Caco-2 (cell line): ENCODE measurements at regions not wholly inside any gene's neighbourhood (a gene's known extent, or its start where the extent isn't known, plus 50 kb on each side); places are given as distances from the start of the nearest gene placed in this dataset.

Source experiments
- BruUV-seq: library from RNA; stranded (reverse); fragments of 400-500 nt; replicated peaks from 2 replicates; lab custom pipeline; 2021; lab: Mats Ljungman, UMichigan
- CTCF ChIA-PET: fragments of 300-600 bp; sonication (Branson Sonifier 250); formaldehyde crosslinking; loops from one replicate; lab custom pipeline; 2022; ENCODE audit warnings: antibody characterized with exemption; lab: Charles Lee
- POLR2A ChIA-PET: fragments of 300-600 bp; sonication (Branson Sonifier 250); formaldehyde crosslinking; loops from one replicate; lab custom pipeline; 2022; ENCODE audit warnings: antibody characterized with exemption; lab: Charles Lee
- DNase-seq, 2 experiments: peaks; one replicate each; pipeline versions ENCODE4 v3.0.0 to v3.0.0-alpha.2; 2020 to 2022
- H3K27me3 ChIP-seq: replicated peaks from 2 replicates; pipeline ENCODE4 v1.6.0; 2011; ENCODE audit warnings: low read length; ENCODE audit not compliant: control insufficient read depth, insufficient read depth
- H3K36me3 ChIP-seq: 2 replicates; pipeline ENCODE4 v1.5.1; 2011; ENCODE audit warnings: low read length; ENCODE audit not compliant: control insufficient read depth, insufficient read depth
- H3K4me1 ChIP-seq: fragments of 250-450 bp; sonication (Bioruptor Pico); 2 replicates; pipeline ENCODE4 v1.5.1; 2020; ENCODE audit warnings: mild to moderate bottlenecking
- H3K4me3 ChIP-seq: 2 replicates; pipeline ENCODE4 v1.5.1; 2011; ENCODE audit warnings: low read depth, mild to moderate bottlenecking, control low read depth, low read length
- H3K9me3 ChIP-seq: fragments of 250-450 bp; sonication (Bioruptor Pico); 2 replicates; pipeline ENCODE4 v1.5.1; 2020; ENCODE audit warnings: mild to moderate bottlenecking, moderate library complexity
- H3K27ac Mint-ChIP-seq: one replicate; pipeline ENCODE4 v1.8.0; 2022; ENCODE audit warnings: mixed read lengths; ENCODE audit not compliant: unreplicated experiment
- H3K27me3 Mint-ChIP-seq: one replicate; pipeline ENCODE4 v1.8.0; 2022; ENCODE audit warnings: mixed read lengths; ENCODE audit not compliant: insufficient read depth, unreplicated experiment
- H3K36me3 Mint-ChIP-seq: one replicate; pipeline ENCODE4 v1.8.0; 2022; ENCODE audit warnings: mild to moderate bottlenecking, mixed read lengths; ENCODE audit not compliant: insufficient read depth, unreplicated experiment
- H3K4me1 Mint-ChIP-seq: one replicate; pipeline ENCODE4 v1.8.0; 2022; ENCODE audit warnings: low read depth, mixed read lengths; ENCODE audit not compliant: unreplicated experiment
- H3K4me3 Mint-ChIP-seq: one replicate; pipeline ENCODE4 v1.8.0; 2022; ENCODE audit warnings: mild to moderate bottlenecking, moderate library complexity, mixed read lengths; ENCODE audit not compliant: unreplicated experiment
- H3K9me3 Mint-ChIP-seq: one replicate; pipeline ENCODE4 v1.8.0; 2022; ENCODE audit warnings: mixed read lengths; ENCODE audit not compliant: unreplicated experiment
- intact Hi-C: fragments of 100-400 bp; cut with micrococcal nuclease; formaldehyde crosslinking; loops from one replicate; pipeline ENCODE4 v1.10.0; 2022; ENCODE audit not compliant: unreplicated experiment
- TF ChIP-seq, protein P1 (sequence below), 2 experiments: fragments of 200-600 bp in 1 of 2; IDR thresholded peaks; 1 replicate in 1 of 2; 2 replicates in 1 of 2; pipeline versions ENCODE4 v1.5.1 to v1.8.0; 2011 to 2022; ENCODE audit warnings: antibody characterized with exemption in 1 of 2, control low read depth in 1 of 2, inconsistent platforms in 1 of 2, low read depth in 1 of 2, low read length in 1 of 2, mild to moderate bottlenecking in 1 of 2, moderate library complexity in 1 of 2; ENCODE audit not compliant: insufficient read depth in 1 of 2, severe bottlenecking in 1 of 2, unreplicated experiment in 1 of 2

DNA sequence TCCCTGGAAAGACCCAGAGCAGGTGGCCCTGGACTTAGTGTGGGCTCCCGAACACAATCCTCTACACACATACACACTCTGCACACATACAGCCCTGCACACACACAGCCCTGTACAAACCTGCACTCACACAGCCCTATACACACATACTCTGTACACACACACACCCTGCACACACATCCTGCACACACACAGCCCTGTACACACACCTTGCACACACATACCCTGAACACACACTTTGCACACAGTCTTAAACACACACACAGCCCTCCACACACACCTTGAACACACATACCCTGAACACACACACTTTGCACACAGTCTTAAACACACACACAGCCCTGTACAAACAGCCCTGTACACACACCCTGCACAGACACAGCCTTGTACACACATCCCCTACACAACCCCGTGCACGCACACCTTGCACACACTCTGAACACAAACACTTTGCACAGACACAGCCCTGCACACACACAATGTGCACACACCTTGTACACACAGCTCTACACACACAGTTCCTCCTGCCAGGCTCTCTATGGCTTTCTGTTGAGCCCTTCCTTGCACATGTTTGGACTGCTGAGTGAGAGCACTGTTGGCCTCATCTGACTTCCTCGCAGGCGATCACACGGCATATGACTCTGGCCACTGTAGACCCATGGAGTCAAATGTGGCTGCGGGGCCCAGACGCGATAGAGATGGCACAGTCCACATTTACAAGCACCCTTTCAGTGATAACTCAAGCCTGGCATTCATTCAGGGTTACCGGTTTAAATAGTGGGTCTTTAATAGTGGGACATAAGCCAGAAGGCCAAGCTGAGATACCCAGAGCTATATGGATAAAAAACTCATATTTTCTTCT lies 245.7 kb upstream of the IRX1 start:
- H3K27ac Mint-ChIP-seq = no peak overlapping the region
- no peaks in the 10 kb centered on the region for H3K36me3 Mint-ChIP-seq
- BruUV-seq = no TSS peak
- Histone ChIP-seq H3K27me3 (no peaks in the 10 kb centered on the region), H3K4me1 (no peaks in the 10 kb centered on the region), H3K4me3 (no peak overlapping the region), H3K9me3 (no peaks in the 10 kb centered on the region), H3K36me3 (no peaks in the 10 kb centered on the region)
- TF ChIP-seq, protein P1, sequence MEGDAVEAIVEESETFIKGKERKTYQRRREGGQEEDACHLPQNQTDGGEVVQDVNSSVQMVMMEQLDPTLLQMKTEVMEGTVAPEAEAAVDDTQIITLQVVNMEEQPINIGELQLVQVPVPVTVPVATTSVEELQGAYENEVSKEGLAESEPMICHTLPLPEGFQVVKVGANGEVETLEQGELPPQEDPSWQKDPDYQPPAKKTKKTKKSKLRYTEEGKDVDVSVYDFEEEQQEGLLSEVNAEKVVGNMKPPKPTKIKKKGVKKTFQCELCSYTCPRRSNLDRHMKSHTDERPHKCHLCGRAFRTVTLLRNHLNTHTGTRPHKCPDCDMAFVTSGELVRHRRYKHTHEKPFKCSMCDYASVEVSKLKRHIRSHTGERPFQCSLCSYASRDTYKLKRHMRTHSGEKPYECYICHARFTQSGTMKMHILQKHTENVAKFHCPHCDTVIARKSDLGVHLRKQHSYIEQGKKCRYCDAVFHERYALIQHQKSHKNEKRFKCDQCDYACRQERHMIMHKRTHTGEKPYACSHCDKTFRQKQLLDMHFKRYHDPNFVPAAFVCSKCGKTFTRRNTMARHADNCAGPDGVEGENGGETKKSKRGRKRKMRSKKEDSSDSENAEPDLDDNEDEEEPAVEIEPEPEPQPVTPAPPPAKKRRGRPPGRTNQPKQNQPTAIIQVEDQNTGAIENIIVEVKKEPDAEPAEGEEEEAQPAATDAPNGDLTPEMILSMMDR (IDR thresholded peaks at IDR 0.05; ENCODE audit: insufficient read depth in 1 of 2, low read depth in 1 of 2, low read length in 1 of 2, severe bottlenecking in 1 of 2, unreplicated experiment in 1 of 2) = no peak
- ChIA-PET POLR2A (no interaction called here), CTCF (no interaction called here)
- H3K4me3 Mint-ChIP-seq = no peak overlapping the region
- intact Hi-C loops = no loop called here
- H3K9me3 Mint-ChIP-seq = peaks cover 19% of the 10 kb centered on the region
- peaks cover 7% of the 10 kb centered on the region for H3K27me3 Mint-ChIP-seq
- no peak for DNase-seq
- no peaks in the 10 kb centered on the region for H3K4me1 Mint-ChIP-seq

DNA sequence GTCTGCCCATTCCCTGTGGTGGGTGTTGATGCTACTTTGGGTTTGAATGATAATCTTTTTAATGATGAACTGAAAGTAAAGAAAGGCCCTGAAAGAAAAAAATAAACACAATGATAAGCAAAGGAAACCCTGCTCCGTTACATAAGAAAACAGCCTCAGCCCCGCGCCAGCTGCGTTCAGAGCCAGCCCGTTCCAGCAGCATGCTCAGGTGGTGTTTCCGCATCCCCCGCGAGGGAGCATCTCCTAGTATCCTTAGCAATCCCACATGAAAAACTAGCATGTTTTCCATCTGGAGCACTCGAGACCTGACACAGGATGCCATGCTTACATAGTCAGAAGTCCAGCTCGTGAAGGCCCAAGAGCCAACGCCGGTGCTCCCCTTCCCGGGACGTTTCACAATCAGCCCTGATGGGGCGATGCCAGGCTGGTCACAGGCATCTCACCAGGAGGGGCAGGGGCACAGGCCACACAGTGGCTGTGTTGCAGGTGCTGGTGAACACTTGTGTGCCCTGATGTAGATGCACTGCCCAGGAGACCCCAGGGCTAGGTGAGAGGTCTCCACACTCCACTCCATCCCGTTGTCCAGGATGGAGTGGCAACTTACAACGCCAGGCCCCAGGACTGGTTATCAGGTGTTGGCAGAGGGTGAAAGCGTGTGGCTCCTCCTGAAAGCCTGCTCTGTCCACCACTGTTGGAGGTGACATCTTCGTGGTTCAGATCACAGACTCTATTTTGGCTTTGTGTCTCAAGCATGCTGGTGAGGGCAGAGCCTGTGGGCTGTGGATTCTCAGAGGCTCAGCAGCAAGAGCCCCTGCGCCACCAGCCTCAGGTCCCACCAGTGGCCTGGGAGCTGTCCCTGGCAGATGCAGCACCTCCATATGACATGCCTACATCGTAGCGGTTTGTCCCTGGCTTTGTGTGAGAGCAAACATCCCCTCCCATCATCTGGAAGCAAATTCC lies 246.8 kb upstream of the IRX1 start:
- no TSS peak for BruUV-seq
- H3K36me3 Mint-ChIP-seq = no peaks in the 10 kb centered on the region
- peaks cover 19% of the 10 kb centered on the region for H3K9me3 Mint-ChIP-seq
- no peak overlapping the region for H3K27ac Mint-ChIP-seq
- DNase-seq = no peak
- POLR2A ChIA-PET = no interaction called here
- H3K27me3 Mint-ChIP-seq = peaks cover 7% of the 10 kb centered on the region
- no peak overlapping the region for H3K4me3 Mint-ChIP-seq
- Histone ChIP-seq H3K36me3 (no peaks in the 10 kb centered on the region), H3K9me3 (no peaks in the 10 kb centered on the region), H3K4me3 (no peak overlapping the region), H3K27me3 (no peaks in the 10 kb centered on the region), H3K4me1 (no peaks in the 10 kb centered on the region)
- intact Hi-C loops = no loop called here
- CTCF ChIA-PET = no interaction called here
- no peaks in the 10 kb centered on the region for H3K4me1 Mint-ChIP-seq
- TF ChIP-seq, protein P1 (IDR thresholded peaks at IDR 0.05; ENCODE audit: insufficient read depth in 1 of 2, low read depth in 1 of 2, low read length in 1 of 2, severe bottlenecking in 1 of 2, unreplicated experiment in 1 of 2) = no peak

DNA sequence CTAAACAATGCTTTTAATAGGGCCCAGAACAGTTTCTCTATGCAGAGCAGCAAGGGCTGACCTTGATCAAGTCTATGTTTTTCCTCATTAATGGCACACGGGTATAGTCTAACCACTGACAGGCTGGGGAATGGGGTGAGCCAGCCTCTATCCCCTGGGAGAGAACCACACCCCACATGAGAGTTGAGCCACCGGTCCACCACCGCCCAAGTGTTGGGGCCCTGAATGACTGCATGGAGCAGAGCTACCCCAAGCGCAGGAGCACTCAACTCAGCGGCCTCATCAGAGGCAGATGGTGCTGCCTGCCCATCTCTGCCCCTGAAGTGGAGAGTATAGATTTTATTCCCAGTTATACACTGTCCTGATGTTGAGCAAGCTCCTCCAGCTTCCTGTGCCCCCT lies 247.9 kb upstream of the IRX1 start:
- H3K9me3 Mint-ChIP-seq = peaks cover 14% of the 10 kb centered on the region
- POLR2A ChIA-PET = no interaction called here
- Histone ChIP-seq H3K36me3 (no peaks in the 10 kb centered on the region), H3K4me1 (no peaks in the 10 kb centered on the region), H3K9me3 (no peaks in the 10 kb centered on the region), H3K27me3 (no peaks in the 10 kb centered on the region), H3K4me3 (no peak overlapping the region)
- no TSS peak for BruUV-seq
- intact Hi-C loops = no loop called here
- CTCF ChIA-PET = no interaction called here
- no peak for DNase-seq
- no peaks in the 10 kb centered on the region for H3K36me3 Mint-ChIP-seq
- no peak overlapping the region for H3K4me3 Mint-ChIP-seq
- TF ChIP-seq, protein P1 (IDR thresholded peaks at IDR 0.05; ENCODE audit: insufficient read depth in 1 of 2, low read depth in 1 of 2, low read length in 1 of 2, severe bottlenecking in 1 of 2, unreplicated experiment in 1 of 2) = no peak
- H3K27ac Mint-ChIP-seq = no peak overlapping the region
- peaks cover 8% of the 10 kb centered on the region for H3K27me3 Mint-ChIP-seq
- no peaks in the 10 kb centered on the region for H3K4me1 Mint-ChIP-seq
